ENCODE measurements at regions not wholly inside any gene's neighbourhood (a gene's known extent, or its start where the extent isn't known, plus 50 kb on each side); places are given as distances from the start of the nearest gene placed in this dataset.

DNA sequence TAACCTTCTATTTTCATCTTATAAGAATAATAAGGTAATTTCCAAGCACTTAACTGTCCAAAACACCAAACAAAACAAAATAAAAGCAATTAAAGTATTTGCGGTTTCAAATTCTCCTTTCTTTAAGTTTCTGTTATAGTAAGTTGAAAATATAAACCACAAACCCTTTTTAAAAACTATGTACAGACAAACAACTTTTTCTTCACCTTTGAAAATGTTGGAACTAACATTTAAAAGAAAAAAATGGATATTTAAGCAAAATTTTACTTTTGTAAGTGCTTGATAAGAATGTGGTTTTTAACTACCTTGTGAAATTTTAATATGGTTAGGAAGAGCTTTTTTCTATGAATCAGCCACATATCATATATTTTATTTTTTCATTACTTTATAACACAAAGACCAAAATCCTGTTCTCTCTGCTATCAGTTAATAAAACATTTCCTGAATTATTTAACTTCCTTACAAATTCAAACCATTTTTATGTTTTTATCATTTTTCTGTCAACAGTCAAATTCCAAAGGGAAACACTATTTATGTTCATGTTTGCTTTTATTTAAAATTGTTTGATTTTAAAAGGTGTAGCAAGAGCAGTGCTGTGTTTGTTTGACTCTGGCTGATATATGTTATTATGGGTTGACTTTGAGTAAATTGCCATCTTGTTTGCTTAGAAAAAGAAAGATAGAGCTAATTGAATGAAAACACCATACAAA, 554.1 kb upstream of the KLHL1 start:
- DNase-seq (ENCODE audit: low read depth) = no peak

DNA sequence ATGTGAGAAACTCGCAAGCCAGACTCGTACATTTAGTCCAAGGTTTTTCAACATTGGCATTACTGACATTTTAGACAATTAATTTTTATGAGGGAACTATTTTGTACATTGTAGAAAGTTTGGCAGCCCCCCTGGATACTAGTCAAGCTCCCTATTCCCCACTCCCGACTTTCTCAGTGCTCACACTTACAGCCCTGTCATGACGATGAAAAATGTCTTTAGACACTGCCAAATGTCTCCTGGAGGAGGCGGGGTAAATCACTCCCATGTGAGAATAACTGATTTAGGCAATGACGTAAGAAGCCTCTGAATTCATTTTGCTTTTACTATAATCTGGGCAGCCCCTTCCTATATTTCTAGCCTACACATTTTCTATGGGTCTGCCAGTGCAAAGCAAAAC, 535.8 kb upstream of the KLHL1 start:
- DNase-seq (ENCODE audit: low read depth) = no peak

DNA sequence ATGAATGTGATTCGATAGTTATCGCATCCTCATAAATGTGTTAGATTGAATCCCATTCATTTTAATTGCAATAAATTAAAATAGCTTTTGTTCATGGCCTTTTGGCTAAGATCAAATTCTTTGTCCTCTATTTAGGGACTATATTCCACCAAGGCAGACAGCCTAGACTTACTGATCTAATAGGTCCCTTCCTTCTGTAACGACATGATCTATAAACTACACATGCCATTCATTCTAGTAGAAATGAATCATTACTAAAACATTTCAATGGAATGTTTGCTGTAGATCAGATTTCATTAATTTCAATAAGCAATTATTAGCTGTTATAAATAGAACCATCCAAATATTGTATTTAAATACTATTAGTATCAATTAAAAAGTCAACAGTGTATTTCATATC, 526.6 kb upstream of the KLHL1 start:
- no peak for DNase-seq (ENCODE audit: low read depth)

DNA sequence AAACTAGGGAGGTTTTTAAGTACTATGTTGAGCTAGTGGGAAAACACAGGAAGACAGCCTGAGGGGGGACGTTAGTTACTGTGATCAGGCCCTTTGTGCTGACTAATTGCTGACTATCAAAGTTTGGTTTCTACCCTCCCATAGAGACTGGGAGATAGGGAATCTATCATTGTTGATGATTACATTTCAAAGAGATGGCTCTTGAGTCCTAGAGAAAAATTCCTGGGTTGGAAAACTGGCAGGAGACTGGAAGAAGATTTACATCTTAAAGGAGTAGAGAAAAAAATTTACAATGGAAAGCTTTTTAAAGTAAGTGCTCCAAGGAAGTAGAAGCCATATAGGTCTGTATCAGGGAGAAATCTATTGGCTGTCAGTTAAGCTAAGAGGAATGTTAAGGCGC, 522.0 kb upstream of the KLHL1 start:
- DNase-seq (ENCODE audit: low read depth) = no peak

DNA sequence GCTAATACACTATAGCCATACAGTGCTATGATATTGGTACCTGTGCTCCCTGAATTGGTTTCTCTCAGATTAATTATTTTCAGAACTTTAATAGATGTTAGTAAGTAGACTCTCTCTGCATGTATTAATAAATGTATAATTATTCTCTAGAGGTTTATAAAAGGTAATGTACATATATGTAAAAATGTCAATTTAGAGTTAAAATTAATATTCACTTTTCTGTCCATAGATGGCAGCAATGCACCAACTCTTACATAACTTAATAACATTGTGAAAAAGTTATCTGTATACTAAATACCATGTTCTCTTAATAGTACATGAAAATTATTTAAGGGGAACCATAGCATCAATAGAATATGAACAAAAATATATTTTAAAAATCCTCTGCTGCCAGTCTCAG, 515.0 kb upstream of the KLHL1 start:
- peak; percentile 1 for DNase-seq (ENCODE audit: low read depth)

DNA sequence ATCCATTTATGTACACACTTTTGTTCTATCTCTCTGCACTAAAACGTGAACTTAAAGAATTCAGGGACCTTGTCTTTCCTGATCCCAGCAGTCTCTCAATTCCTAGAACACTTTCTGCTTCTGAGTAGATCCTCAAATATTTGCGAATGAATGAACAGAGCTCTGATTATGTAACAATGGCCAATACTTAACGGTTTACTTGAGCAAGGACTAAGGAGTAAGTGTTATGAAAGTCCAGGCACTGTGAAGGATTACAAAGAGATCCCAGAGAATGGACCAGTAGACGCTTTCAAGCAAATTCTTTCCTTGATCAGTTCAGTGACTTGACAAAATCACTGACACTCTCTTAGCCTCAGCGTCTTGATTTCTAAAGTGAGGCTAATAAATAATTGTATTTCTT, 514.5 kb upstream of the KLHL1 start:
- DNase-seq (ENCODE audit: low read depth) = no peak

DNA sequence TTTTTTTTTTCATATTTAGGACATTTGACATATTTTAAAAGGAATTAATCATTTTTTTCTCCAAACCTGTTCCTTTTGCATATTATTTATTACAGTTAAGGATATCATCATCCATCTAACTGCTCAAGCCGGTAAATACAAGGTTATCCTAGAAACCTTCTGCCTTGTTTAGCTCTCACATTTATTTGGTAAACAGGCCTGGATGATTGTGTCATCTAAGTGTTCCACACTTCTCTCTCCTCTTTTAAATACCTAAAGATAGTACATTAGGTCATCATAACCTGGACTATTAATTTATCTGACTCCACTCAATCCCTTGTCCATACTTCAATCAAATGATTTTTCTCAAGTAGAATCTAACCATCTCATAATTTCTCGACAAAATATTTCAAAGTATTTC, 511.7 kb upstream of the KLHL1 start:
- DNase-seq (ENCODE audit: low read depth) = no peak

DNA sequence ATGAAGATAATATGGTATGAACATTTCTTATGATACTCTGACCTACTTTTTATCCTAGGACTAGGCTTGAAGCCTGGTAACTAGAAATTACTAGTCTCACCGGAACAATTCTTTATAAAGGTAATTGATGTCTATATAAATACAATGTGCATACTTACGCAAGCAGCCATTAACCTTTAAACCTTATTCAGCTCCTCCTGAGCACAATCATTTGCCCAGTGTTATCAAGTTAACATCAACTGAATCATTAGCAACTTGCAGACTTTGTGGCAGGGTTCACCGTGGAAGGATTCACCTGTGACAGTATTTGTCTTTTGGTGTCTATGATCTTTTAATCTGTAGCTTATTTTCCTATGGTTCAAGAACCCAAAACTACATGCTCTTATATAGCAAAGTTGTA, 508.6 kb upstream of the KLHL1 start:
- no peak for DNase-seq (ENCODE audit: low read depth)

DNA sequence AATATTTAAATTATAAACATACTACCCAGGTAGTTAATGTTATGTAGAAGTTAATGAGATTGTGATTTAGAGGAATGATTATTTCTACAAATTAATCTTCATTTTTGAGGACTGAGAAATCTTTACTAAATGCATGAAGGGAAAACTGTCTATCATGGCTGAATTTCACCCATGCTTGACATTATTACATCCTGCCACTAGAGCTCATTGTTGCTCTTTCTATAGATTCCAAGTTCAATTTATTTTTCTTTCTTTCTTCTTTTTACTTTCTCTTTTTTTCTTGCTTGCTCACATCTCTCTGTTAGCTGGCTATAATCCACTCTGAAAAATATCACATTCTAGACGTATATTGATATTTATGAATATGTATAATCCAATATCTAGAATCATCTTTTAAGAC, 505.0 kb upstream of the KLHL1 start:
- no peak for DNase-seq (ENCODE audit: low read depth)

DNA sequence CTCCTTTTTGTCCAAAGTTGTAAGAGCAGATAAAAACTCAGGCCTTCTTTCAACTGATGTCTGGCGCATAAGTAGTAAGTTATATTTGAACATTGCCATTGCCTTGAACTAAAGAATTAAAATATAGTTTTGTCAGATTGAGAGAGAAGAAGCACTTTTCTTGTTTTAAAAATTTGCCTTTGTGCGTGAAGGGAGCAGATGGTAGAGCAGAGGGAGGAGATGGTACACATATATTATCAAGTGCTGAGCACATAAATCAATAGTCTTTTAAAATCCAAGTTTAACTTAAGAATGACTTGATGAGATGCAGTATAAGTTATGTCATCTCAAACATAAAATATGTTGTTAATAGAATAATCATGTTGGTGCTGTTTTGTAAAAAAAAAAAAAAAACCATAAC, 504.6 kb upstream of the KLHL1 start:
- no peak for DNase-seq (ENCODE audit: low read depth)

DNA sequence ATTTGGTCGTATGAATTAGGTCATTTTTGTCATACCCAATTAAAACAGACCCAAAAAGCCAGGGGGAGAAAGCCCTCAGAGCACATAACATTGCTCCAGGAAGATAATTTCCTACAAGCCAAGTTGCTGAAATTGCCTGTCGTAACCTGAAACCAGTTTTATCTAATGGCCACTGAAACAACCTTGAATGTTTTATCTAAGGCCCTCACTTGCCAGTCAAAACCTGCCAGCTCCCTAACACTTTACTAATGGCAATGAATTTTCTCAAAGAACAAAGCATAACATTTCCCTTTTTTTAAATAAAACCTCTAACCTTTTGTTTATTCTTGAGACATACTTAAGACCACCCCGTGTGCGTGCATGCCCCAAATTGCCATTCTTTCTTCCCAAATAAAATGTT, 496.2 kb upstream of the KLHL1 start:
- DNase-seq (ENCODE audit: low read depth) = no peak

DNA sequence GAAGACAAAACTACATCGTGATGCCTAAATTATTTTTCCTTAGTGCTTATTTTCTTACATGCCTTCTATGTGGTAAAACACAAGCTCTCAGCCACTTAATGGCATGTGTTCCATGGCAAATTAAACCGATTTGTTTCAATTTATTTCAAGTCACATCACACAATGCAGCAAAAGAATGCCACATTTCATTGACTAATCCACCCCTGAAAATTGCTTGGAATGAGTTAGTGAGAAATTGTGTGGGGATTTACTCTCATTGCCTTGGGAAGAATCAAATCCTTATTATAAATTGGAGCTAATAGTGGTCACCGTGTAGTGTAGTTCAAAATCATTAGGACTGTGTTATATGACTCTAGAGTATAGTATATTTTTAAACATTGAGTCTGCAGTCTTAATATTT, 485.5 kb upstream of the KLHL1 start:
- no peak for DNase-seq (ENCODE audit: low read depth)

DNA sequence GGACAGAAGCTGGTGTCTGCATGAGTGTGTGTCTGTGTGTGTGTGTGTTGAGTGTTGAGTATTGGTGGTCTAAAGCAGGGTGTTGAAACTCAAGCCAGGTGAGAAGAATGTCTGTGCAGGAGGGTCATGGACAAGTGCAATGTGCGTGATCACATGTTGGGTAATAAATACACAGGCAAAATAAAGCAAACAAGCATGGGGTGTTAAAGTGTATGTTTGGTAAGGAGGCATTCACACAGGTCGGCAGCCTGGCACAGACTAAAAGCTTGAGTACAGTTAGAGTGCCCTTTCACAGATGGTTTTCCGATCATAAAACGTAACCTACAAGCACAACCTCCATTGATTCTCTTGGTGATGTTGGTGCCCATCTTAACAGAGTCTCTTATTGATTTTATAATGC, 476.9 kb upstream of the KLHL1 start:
- DNase-seq (ENCODE audit: low read depth) = no peak

DNA sequence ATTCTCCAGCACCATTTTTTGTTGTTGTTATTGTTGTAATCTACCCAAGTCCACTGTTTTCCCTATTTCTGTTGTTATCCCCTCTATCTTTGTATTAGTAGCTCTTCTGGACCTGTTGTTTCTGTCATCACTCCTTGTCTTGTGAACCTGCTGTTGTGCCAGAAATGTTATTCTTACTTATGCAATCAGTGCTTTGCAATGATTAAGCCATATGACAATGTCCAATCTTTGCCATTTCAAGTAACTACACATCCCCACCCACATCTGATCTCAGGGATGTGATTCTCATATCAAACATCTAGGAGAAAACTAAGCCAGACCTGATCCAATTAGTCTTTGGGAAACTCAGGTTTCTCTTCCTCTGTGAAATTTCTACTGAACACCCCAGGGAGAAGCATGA, 472.6 kb upstream of the KLHL1 start:
- DNase-seq (ENCODE audit: low read depth) = no peak

DNA sequence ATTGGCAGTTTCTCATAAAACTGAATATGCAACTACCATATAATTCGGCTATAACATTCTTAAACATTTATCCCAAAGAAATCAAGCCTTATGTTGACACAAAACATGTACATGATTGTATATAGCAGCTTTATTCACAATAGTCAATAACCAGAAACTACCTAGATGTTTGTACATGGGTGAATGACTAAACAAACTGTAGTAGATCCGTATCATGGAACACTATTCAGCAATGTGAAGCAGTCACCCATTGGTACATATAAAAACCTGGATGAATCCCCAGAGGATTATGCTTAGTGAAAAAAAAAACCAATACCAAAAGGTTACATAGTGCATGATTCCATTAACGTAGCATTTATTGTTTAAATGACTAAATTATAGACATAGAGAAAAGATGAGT, 471.7 kb upstream of the KLHL1 start:
- DNase-seq (ENCODE audit: low read depth) = no peak

DNA sequence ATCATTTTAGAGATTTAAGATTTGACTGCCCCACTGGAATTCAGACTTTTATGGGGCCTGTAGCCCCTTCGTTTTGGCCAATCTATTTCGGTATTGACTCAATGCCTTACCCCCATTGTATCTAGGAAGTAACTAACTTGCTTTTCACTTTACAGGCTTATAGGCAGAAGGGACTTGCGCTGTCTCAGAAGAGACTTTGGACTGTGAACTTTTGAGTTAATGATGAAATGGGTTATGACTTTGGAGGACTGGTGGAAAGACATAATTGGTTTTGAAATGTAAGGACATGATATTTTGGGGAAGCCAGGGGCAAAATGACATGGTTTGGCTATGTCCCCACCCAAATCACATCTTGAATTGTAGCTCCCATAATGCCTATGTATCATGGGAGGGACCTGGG, 463.0 kb upstream of the KLHL1 start:
- DNase-seq (ENCODE audit: low read depth) = no peak

DNA sequence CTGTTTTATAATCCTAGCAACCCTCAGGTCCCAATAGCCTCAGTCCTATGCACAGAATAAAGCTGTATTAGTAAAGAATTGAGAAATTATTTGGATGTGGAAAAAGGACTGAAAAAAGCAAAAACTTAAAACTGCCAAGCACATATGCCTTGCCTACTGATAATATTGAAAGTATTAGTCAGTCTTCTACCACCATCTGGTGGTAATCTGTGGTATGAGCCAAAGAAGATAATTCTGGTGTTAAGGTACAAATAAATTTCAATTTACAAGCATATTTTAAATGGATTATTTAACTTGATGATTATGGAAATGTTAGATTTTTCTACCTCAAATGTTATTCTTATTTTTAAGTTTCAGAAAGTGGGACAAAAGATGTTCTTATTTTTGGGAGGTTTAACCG, 460.3 kb upstream of the KLHL1 start:
- peak; percentile 21 for DNase-seq (ENCODE audit: low read depth)

DNA sequence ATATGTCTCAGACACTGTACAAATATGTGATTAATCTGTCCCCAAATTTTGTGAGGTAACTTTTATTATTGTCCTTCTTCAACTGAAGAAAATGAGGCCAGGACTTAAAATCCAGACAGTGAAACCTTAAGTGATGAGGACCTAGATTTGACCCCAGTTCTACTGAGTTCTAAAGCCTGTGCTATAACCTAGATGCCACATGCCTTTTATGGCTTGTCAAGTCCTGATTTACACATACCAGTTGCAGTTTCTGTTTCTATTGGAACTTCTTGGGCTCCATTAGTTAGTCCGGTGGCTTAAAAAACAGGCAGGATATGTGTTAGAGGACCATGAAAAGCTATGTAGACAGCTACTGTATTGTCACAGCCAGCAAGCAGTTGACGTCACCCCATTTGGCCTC, 436.5 kb upstream of the KLHL1 start:
- no peak for DNase-seq (ENCODE audit: low read depth)

DNA sequence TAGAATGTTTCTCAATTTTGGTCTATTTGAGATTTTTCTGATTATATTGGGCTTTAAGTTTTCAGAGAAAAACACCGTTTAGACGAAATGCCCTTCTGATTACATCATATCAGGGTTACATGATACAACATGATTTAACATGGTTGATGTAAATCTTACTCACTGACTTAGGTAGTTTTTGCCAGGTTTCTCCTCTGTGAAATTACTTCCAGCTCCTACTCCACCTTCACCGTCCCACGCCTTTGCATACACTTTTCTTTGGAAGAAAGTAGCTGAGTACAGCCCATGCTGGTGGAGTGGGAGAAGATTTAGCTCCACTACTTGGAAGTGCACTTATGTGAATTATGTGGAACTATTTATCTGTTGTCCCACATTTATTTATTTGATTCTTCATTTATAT, 433.2 kb upstream of the KLHL1 start:
- no peak for DNase-seq (ENCODE audit: low read depth)

DNA sequence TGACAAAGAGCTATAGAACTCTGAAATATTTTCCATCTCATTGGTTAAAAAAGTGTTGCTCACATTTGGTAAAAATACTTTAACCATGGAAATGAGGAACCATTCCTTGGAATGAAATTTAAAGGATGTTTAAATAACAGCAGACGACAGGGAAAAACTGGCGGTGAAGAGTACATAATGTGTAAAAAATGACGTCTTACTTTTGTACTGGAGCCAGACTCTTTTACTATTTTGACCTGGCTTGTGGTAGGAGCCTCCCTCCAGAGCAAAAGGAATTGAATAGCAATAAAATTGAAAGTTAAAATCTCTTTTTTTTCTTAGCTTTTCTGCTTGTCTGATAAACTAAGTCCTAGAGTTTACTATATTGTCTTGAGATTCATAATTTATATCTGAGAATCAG, 426.2 kb upstream of the KLHL1 start:
- no peak for DNase-seq (ENCODE audit: low read depth)

DNA sequence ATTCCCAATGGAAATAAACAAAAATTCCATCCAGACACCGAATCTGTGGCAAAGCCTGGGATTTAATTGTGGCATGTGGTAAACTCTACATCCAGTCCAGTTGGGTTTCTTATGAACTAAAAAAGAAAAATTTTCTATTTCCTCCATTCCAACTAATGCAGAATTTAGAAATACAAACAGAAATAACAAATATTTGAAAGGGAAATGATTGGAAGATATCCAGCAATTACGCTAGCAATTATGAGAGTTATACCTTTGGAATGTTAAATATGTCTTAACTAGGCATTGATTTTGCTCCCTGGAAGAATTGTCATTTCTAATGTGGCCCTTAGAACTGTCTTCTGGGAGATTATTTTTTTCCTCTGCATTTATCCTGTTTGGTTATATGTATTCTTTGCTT, 421.4 kb upstream of the KLHL1 start:
- no peak for DNase-seq (ENCODE audit: low read depth)

DNA sequence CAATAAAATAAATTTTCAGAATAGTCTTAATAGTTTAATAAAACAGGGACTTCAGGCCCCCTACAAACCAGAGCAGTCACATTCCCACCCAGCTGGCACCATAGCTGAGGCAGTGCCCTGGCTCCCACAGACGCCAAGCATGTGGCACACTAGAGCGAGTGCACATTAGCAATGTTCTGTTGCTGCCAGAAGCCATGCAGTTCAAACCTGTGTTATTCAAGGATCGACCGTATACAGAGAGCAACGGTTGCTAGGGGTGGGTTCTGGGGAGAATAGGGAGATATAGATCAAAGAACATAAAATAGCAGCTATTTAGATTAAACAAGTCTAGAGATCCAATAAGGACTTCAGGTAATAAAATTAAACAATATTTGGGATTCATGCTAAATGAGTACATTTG, 419.3 kb upstream of the KLHL1 start:
- DNase-seq (ENCODE audit: low read depth) = no peak

DNA sequence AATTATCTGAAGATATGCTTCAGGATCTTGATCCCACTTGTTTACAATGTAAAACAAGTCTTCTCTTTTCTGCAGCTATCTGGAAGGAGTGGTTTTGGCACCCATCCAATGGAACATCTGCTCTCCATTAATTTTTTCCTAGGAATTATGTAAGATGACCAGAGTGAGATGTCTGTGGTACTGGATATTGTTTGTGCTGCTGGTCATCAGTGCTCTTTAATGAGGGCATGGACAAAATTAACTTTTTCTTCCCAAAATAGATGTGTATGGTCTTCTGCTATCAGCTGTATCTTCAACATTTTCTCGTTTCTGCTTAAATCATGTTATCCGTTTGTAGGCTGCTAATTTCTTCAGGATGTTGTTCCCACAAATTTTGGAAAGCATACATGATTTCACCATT, 415.4 kb upstream of the KLHL1 start:
- DNase-seq (ENCODE audit: low read depth) = no peak

DNA sequence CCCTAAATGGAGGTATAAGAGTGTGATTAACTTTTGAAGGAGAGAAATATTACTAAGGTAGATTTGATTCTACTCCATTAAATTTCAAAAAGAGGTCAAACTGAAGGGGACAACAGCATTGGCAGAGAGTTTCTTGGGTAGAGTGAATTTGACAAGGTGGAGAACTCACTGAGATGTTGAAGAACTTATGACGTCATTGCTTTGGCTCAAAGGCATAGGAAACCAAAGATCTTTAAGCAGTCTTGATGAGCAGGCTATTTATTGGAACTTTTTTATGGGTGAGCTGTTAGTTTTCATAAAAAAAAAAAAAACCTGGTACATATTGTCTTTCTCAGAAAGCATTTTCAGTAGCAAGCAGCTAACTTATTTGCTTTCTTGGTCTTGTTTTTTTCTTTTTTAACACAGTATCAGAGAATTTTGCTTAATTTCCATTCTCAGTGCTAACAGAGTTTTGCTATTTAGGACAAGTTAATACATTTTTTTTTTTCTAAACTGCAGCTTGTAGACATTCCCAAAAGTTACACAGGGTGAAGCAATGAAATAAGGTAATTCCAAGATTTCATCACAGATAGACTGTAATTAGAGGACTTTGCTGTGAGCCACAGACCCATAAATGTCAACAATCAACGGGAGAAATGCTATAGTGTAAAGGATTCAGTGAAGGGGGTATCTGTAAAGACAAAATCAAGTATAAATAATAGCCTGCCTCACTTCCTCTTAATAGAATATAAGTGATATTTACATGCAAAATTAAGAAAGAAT, 412.2 kb upstream of the KLHL1 start:
- DNase-seq (ENCODE audit: low read depth) = no peak
